SU-DHL-6 (cell line): ENCODE measurements at regions not wholly inside any gene's neighbourhood (a gene's known extent, or its start where the extent isn't known, plus 50 kb on each side); places are given as distances from the start of the nearest gene placed in this dataset.

ENCODE experiments used
- EZH2phosphoT487 ChIP-seq: fragments of 200-600 bp; sonication (generic), shearing (Covaris generic); conservative IDR thresholded peaks from 2 replicates; pipeline ENCODE4 v1.6.1; 2018; ENCODE audit warnings: mild to moderate bottlenecking, antibody characterized with exemption, low read length, moderate library complexity, mixed read lengths
- TF ChIP-seq, protein P1 (sequence below): fragments of 200-600 bp; sonication (generic); IDR thresholded peaks from one replicate; pipeline ENCODE4 v1.5.1; 2017; ENCODE audit warnings: antibody characterized with exemption, mild to moderate bottlenecking, low read length, moderate library complexity; ENCODE audit not compliant: insufficient read depth, poor library complexity, severe bottlenecking

DNA sequence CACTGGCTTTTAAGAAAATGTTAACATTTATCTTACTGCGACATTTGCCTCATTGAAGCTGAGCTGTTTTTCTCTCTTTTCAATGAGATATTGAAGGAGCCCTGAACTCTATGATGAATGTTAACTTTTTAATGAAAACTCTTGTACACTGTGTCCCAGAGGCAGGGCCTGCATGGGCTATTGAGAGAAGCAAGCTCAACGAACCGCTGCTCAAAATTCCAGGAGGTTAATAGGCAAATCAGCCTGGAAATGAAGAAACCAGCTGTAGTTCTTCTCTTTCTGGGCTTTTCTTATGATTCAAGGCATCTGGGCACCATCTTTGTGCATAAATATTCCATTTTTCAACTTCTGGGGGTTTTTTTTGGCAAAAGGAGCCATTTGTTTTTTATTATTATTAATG lies 168.4 kb upstream of the NPVF start:
- TF ChIP-seq, protein P1, sequence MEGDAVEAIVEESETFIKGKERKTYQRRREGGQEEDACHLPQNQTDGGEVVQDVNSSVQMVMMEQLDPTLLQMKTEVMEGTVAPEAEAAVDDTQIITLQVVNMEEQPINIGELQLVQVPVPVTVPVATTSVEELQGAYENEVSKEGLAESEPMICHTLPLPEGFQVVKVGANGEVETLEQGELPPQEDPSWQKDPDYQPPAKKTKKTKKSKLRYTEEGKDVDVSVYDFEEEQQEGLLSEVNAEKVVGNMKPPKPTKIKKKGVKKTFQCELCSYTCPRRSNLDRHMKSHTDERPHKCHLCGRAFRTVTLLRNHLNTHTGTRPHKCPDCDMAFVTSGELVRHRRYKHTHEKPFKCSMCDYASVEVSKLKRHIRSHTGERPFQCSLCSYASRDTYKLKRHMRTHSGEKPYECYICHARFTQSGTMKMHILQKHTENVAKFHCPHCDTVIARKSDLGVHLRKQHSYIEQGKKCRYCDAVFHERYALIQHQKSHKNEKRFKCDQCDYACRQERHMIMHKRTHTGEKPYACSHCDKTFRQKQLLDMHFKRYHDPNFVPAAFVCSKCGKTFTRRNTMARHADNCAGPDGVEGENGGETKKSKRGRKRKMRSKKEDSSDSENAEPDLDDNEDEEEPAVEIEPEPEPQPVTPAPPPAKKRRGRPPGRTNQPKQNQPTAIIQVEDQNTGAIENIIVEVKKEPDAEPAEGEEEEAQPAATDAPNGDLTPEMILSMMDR = no peak
- TF ChIP-seq EZH2phosphoT487 = no peak
